ENCODE measurements at regions not wholly inside any gene's neighbourhood (a gene's known extent, or its start where the extent isn't known, plus 50 kb on each side); places are given as distances from the start of the nearest gene placed in this dataset.

GRCh38 chr4:138542191-138542776, 300.1 kb upstream of the SLC7A11 start:
- Histone ChIP-seq H3K4me2 (no peak overlapping the region), H3K9me3 (replicated peaks in 1 of 11) (peaks cover 0 to 26% (median 14%) of the 10 kb centered on the region in 11 experiments; a peak in 15 of 22 replicates), H3K4me3 (no peak overlapping the region), H3K4me1 (no peaks in the 10 kb centered on the region), H3K9ac (no peak overlapping the region), H4K20me1 (no peaks in the 10 kb centered on the region), H3K36me3 (no peaks in the 10 kb centered on the region), H3K27ac (no peak overlapping the region), H3K27me3 (no peaks in the 10 kb centered on the region)
- TF ChIP-seq Cebpa-rat (IDR thresholded peaks at IDR 0.05), result no peak

DNA sequence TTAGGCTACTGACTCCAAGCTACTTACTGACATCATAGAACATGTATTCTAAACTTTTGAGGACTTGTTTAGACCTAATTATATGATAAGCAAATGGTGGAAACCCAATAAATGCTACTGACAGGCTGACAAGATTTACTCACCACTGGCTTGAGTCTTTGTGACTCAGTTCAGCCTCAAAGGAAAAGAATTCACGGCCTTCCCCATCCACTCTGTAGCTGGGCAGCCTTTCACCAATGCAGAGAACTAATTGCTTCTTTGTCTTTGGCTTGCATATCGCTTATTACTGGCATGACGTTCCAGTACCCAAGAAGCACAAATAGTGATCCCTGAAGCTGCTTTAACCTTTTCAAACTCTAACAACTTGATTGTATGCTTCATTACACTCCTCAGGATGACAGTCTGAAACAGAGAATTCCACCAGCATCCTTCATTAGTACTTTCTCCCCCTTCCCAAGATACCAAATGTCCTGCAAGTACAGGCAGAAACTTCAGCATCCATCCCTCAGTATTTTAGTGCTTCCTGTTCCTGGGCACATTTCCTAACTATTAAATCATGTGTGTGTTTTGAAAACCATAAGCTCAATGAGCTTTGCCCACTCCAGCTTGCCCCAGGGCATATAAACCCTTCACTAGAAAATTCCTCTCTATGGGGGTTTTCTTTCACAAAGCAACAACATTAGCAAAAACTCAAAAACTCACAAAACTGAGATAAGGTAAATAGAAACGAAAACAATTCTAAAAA, 298.1 kb upstream of the SLC7A11 start:
- Histone ChIP-seq H3K27ac (no peak overlapping the region), H3K27me3 (no peaks in the 10 kb centered on the region), H4K20me1 (no peaks in the 10 kb centered on the region), H3K4me3 (no peak overlapping the region), H3K9me3 (replicated peaks in 1 of 11) (peaks cover 0 to 31% (median 19%) of the 10 kb centered on the region in 11 experiments; a peak in 17 of 22 replicates), H3K4me2 (no peak overlapping the region), H3K4me1 (no peaks in the 10 kb centered on the region), H3K9ac (no peak overlapping the region), H3K36me3 (no peaks in the 10 kb centered on the region)
- no peak for TF ChIP-seq Cebpa-rat (IDR thresholded peaks at IDR 0.05)

DNA sequence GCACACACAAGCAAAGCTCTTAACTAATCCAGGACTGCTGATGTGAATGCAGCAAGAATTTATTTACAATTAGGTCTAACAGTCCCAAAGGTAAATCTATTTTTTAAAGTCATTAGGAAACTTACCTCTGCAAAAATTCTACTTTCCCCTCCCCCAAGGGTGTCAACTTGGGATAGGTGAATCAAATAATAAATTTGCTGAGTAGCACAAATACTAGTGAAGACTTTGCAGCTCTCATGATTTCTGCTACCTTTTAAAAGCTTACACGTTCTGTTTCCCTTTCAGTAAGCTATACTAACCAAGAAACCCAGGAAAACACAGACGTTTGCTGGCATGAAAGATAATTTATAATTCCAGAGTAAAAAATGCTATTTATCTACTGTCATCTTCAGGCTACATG, 296.6 kb upstream of the SLC7A11 start:
- H3K27me3 ChIP-seq, result no peaks in the 10 kb centered on the region
- H3K27ac ChIP-seq, result no peak overlapping the region
- H4K20me1 ChIP-seq, result no peaks in the 10 kb centered on the region
- no peak overlapping the region for H3K4me3 ChIP-seq
- H3K4me1 ChIP-seq, result no peaks in the 10 kb centered on the region
- peaks cover 0 to 26% (median 19%) of the 10 kb centered on the region in 11 experiments; a peak in 15 of 22 replicates for H3K9me3 ChIP-seq (replicated peaks in 1 of 11)
- H3K36me3 ChIP-seq, result no peaks in the 10 kb centered on the region
- TF ChIP-seq Cebpa-rat (IDR thresholded peaks at IDR 0.05), result no peak
- H3K9ac ChIP-seq, result no peak overlapping the region
- H3K4me2 ChIP-seq, result no peak overlapping the region

DNA sequence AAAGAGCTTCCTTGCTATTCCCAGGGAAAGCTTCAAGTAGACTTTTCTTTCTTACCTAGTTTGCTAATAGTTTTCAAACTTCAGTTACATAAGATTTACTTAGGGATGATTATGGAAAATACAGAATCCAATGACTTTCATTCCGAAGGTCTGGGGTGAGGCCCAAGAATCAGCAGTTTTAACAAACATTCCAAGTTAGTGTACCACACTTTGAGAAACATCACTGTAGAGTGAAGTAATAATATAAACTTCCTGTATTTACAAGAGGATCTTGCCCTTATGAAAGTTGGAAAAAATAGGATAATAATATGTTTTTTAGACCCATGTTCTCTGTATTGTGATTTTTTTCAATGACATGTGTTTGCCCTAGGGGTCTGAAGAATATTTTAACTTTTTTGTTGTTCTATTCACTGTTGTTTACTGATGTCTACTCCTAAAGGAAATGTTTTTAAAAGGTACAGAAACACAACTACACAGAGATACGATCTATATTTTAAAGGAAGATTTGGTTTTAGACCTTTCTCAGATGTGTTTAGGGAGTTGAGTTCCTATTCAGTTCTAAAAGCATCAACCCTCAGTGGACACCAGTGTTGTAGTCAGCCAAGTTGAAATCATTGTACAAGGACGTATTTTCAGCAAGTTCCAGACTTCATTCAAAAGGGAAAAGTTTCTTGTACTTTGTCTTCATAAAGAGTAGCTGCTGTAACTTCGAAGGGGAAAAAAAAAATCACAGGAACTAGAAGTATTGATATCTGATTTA, 295.8 kb upstream of the SLC7A11 start:
- no peak for TF ChIP-seq Cebpa-rat (IDR thresholded peaks at IDR 0.05)
- Histone ChIP-seq H3K4me3 (no peak overlapping the region), H3K4me1 (no peaks in the 10 kb centered on the region), H3K36me3 (no peaks in the 10 kb centered on the region), H3K27me3 (no peaks in the 10 kb centered on the region), H3K9me3 (replicated peaks in 1 of 11) (peaks cover 0 to 30% (median 17%) of the 10 kb centered on the region in 11 experiments; a peak in 15 of 22 replicates), H4K20me1 (no peaks in the 10 kb centered on the region), H3K27ac (no peak overlapping the region), H3K4me2 (no peak overlapping the region), H3K9ac (no peak overlapping the region)

GRCh38 chr4:138535316-138535715, 293.2 kb upstream of the SLC7A11 start:
- no peaks in the 10 kb centered on the region for H3K4me1 ChIP-seq
- peaks cover 22 to 52% (median 32%) of the 10 kb centered on the region in 11 experiments for H3K9me3 ChIP-seq (replicated peaks in 1 of 11)
- no peak overlapping the region for H3K27ac ChIP-seq
- H4K20me1 ChIP-seq, result no peaks in the 10 kb centered on the region
- H3K9ac ChIP-seq, result no peak overlapping the region
- H3K36me3 ChIP-seq, result 0 out of 22 replicates have a peak, but pooled peaks cover 0 to 4% (median 0%) of the 10 kb centered on the region in 11 experiments
- no peak for TF ChIP-seq Cebpa-rat (IDR thresholded peaks at IDR 0.05)
- H3K4me3 ChIP-seq, result no peak overlapping the region
- no peak overlapping the region for H3K4me2 ChIP-seq
- H3K27me3 ChIP-seq, result no peaks in the 10 kb centered on the region

- TF ChIP-seq Cebpa-rat (IDR thresholded peaks at IDR 0.05), result no peak
- Histone ChIP-seq H3K4me2 (no peak overlapping the region), H3K4me3 (no peak overlapping the region), H3K27me3 (no peaks in the 10 kb centered on the region), H3K9me3 (replicated peaks in 1 of 11) (peaks cover 0 to 11% (median 0%) of the 10 kb centered on the region in 11 experiments; a peak in 3 of 22 replicates), H3K4me1 (no peaks in the 10 kb centered on the region), H3K9ac (no peak overlapping the region), H4K20me1 (no peaks in the 10 kb centered on the region), H3K27ac (no peak overlapping the region), H3K36me3 (no peaks in the 10 kb centered on the region)
These were observed 280.2 kb upstream of the SLC7A11 start for GRCh38 chr4:138522366-138522765.

- H3K27ac ChIP-seq, result no peak overlapping the region
- no peak overlapping the region for H3K4me2 ChIP-seq
- H3K36me3 ChIP-seq, result no peaks in the 10 kb centered on the region
- no peak overlapping the region for H3K9ac ChIP-seq
- peaks cover 0 to 11% (median 0%) of the 10 kb centered on the region in 11 experiments; a peak in 3 of 22 replicates for H3K9me3 ChIP-seq (replicated peaks in 1 of 11)
- no peaks in the 10 kb centered on the region for H3K27me3 ChIP-seq
- H3K4me1 ChIP-seq, result no peaks in the 10 kb centered on the region
- no peak overlapping the region for H3K4me3 ChIP-seq
- H4K20me1 ChIP-seq, result no peaks in the 10 kb centered on the region
- no peak for TF ChIP-seq Cebpa-rat (IDR thresholded peaks at IDR 0.05)
These were observed 279.7 kb upstream of the SLC7A11 start for GRCh38 chr4:138521809-138522208.

- Histone ChIP-seq H3K4me2 (no peak overlapping the region), H3K36me3 (no peaks in the 10 kb centered on the region), H3K27ac (no peak overlapping the region), H4K20me1 (no peaks in the 10 kb centered on the region), H3K9me3 (replicated peaks in 1 of 11) (no peaks in the 10 kb centered on the region), H3K27me3 (no peaks in the 10 kb centered on the region), H3K4me1 (no peaks in the 10 kb centered on the region), H3K9ac (no peak overlapping the region), H3K4me3 (no peak overlapping the region)
- TF ChIP-seq Cebpa-rat (IDR thresholded peaks at IDR 0.05), result no peak
These were observed 277.3 kb upstream of the SLC7A11 start for GRCh38 chr4:138519436-138519835.

- Histone ChIP-seq H3K27me3 (no peaks in the 10 kb centered on the region), H3K9me3 (replicated peaks in 1 of 11) (0 out of 22 replicates have a peak, but pooled peaks cover 0 to 3% (median 0%) of the 10 kb centered on the region in 11 experiments), H3K4me1 (no peaks in the 10 kb centered on the region), H3K36me3 (no peaks in the 10 kb centered on the region), H3K4me2 (no peak overlapping the region), H3K9ac (no peak overlapping the region), H3K27ac (no peak overlapping the region), H4K20me1 (no peaks in the 10 kb centered on the region), H3K4me3 (no peak overlapping the region)
- no peak for TF ChIP-seq Cebpa-rat (IDR thresholded peaks at IDR 0.05)
These were observed 271.4 kb upstream of the SLC7A11 start for GRCh38 chr4:138513535-138513934.
